ENCODE measurements at regions not wholly inside any gene's neighbourhood (a gene's known extent, or its start where the extent isn't known, plus 50 kb on each side); places are given as distances from the start of the nearest gene placed in this dataset.
"Not testable (repeated sequence)": the region's sequence is repeated elsewhere in the genome, so short reads cannot be mapped to it uniquely, and the experiment has no call there.

DNA sequence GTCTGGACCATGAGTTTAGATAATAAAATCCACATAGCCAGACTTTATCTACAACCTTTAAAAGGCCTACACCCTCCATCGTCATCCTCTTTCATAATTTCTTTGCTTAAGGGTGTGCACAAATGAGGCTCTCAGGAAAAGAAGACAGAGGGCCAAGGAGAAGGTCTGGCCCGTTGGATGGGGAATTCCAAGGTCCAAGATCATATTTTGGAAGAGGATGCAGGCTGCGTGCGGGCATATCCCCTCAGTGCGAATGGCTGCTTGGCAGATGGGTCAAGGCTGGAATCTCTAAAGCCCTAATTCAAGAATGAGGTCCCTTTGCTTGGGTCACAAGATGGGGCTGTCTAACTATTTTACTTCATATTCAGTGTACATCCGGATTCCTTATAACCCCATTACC lies 782.2 kb upstream of the NCAM2 start:
- no peak for DNase-seq

DNA sequence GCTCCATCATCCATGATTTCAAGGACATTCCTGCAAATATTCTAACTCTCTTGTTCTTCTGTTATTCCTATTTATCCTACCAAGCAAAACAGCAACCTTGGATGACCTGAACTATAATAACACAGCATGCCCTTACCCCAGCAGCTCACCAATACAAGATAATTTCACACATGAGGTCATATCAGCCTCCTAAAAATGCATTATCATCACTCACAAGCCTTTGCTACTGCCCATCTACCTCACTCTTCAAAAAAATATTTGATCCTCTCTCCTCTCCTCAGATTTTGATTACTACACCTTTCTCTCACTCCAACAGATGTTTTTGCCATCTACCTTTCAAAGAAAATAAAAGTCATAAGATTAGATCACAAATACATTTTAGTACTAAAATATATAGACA lies 777.6 kb upstream of the NCAM2 start:
- no peak for DNase-seq

DNA sequence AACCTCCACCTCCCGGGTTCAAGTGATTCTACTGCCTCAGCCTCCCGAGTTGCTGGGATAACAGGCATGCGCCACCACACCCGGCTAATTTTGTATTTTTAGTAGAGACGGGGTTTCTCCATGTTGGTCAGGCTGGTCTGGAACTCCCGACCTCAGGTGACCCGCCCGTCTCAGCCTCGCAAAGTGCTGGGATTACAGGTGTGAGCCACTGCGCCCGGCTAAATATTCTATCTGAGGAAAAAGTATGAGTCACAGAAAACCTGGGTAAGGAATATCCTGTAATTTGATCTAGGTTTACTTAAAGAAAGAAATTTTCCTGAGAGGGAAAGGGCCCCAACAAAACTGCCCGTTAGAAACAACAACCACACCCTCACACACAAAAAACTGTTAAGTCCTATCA lies 776.2 kb upstream of the NCAM2 start:
- not testable (repeated sequence) for DNase-seq

DNA sequence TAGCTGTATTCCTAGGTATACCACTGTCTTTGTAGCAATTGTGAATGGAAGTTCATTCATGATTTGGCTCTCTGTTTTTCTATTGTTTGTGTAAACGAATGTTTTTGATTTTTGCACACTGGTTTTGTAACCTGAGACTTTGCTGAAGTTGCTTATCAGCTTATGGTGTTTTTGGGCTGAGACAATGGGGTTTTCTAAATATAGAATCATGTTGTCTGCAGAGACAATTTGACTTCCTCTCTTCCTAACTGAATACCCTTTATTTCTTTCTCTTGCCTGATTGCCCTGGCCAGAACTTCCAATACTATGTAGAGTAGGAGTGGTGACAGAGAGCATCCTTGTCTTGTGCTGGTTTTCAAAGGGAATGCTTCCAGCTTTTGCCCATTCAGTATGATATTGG lies 761.6 kb upstream of the NCAM2 start:
- not testable (repeated sequence) for DNase-seq

DNA sequence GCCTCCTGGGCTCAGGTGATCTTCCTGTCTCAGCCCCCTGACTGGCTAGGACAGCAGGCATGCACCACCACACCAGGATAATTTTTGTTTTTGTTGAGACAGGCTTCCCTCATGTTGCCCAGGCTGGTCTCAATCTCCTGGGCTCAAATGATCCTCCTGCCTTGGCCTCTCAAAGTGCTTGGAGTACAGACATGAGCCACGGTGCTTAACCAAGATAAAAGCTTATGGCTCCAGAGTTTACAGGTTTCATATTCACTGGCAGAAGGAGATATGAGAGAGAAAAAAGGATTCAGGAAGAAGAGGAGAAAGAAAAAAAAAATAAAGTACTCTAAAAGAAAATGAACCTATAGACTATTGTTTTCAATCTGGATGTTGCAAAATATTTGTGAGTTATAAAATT lies 748.8 kb upstream of the NCAM2 start:
- DNase-seq, result no peak

DNA sequence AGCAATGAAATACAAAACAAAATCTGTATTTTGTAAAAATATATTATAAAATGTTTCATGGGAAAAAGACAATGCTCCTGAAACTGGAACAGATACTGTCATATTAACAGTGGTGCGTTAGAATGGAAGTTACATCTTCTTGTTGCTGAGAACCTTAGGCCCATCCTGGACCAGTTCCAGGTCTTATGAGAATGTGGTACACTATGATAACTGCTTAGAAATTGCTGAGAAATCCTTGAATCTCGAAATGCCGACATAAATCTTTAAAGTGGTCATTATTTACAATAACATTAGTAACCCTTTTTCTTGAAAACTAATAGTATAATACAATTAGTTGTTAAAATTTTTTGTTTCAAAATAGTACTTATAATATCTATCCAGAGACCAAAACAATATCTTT lies 747.9 kb upstream of the NCAM2 start:
- no peak for DNase-seq

DNA sequence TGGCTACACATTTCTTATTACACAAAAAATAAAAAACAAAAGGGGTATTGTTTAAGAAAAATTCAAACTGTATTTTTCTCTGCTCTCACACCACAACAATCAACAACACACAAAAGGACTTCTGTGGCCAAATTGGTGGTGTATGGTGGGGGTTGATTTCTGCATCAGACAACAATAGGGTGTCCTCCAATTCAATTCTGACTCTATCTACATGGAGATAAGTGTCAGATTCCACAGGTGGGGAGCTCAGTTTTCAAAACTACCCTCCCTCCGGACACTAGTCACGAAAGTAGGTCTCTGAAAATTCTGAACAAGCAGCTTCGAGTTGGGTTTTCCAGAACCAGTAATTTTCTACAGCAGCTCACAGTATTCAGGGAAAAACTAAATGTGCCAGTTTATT lies 744.9 kb upstream of the NCAM2 start:
- DNase-seq, result no peak

DNA sequence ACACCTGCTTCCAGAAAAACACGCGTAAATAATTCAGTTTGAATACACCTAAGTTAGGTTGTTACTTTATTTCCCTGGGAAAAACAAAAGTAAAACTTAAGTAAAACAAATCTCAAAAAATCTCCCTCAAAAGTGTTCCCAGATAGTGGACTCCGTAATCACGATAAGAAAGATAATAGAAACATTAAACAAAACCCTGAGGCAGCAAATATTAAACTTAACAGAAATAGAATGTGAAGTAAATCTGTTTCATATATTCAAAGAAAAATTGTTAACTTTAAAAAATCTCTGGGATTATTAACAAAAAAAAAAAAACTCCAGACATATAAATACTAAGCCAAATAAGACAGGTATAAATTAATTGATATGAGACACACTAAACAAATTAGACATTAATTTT lies 743.2 kb upstream of the NCAM2 start:
- DNase-seq, result no peak

DNA sequence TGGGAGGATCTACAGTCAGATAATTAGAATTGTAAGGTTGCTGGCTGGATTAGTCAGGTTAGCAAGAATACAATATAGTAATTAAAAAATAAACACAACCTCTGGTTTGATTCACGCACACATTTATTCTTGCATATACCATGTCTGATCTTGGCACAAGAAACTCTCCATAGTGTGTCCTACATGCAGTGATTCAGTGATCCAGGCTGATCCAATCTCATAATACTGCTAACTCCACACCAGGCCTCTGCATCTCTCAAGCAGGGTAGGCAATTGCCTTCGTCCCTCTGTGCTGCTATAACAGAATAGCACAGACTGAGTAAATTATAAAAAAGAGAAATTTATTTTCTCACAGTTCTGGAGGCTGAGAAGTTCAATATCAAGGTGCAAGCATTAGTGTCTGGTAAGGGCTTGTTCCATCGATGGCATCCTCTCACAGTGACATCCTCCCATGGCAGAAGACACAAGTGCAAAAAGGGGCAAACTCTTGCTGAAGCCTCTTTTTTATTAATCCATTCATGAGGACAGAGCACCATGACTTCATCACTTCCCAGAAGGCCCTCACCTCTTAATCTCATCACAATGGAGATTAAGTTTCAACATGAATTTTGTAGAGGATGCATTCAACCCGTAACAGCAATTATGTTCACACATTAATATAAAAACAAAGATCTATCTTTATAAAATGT lies 741.0 kb upstream of the NCAM2 start:
- DNase-seq, result no peak

DNA sequence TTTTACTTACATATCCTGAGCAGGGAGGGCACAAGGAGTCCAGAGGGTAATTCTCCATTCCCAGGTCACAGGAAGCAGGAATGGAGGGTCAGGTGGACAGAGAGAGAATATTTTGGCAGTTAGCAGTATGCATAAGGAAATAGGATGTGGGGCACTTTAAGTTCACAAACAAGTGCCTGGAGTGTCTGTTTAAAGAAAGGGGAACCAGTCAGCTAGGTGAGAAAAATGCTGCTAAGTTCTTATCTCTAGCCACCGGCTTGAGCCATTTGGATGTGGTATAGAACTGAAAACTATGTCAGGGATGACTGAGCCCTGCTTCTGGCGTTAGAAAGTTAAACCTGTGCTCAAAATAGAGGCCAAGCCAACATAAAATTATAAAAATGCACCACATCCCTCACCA lies 739.7 kb upstream of the NCAM2 start:
- DNase-seq, result no peak

DNA sequence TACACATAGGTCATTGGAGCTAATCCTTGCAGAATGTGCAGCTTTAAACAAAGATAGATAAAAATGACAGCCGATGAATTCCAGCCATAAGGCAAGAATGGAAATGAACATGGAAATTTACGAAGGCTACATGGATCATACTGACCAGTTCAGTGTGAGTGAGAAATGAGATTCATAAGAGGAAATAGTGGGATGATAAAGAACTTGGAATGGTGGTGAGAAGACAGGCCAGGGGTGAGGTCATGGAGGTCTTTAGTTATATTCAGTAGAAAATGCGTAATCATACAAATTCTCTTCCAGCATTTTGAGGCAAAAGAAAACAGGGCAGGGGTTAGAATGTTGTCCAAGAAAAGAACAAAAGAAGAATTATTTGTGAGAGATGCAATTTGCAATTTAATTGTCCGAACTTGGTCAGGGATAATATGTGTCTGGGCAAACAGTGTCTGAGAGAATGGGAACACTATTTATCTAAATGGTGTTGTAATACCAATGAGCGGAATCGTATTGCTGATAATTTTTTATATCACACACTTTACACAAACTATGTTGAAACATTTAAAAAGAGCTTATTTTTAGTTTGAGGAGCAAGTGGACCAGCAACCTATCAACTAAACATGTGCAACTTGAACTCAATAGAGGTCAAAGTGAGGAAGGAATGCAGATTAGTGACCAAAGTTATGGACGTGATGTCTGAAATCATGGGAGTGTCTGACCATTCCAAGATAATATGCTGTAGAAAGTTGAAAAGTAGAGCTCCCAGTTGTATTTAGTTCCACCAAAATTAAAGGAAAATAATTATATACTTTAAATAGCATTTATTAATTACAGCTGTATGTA lies 739.0 kb upstream of the NCAM2 start:
- DNase-seq, result no peak

DNA sequence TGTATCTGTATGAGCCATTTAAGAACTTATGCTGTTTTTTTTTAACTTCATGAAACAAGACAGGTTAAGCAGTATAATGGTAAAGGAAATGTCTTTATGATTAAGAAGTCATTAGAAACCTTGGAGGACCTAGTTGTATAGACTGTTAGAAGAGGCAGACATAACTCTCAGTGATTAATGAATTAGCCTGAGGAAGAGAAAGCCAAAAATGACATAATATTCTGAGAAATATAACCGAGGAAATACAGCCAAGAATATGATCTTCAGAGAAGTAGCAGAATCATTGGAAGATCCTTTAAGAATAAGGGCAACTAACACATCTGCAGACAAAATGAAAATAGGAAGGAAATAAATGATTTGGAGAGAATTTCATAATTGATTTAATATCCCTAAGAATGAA lies 738.1 kb upstream of the NCAM2 start:
- no peak for DNase-seq

DNA sequence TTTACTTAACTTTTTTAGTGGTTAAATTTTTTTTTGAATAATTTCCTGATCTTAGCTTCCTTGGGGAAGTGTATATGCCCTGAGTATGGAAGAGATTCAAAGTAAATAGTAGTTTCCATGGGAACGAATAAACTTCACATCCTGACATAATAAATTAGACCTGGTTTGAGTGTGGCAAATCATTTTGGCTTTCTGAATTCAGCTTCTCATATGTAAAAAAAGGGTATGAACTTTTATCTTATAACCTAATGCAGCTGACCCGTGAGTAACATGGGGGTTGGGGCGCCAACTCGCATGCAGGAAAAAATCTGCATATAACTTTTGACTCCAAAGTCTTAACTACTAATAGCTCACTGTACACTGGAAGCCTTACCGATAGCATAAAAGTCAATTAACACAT lies 736.8 kb upstream of the NCAM2 start:
- DNase-seq, result no peak

DNA sequence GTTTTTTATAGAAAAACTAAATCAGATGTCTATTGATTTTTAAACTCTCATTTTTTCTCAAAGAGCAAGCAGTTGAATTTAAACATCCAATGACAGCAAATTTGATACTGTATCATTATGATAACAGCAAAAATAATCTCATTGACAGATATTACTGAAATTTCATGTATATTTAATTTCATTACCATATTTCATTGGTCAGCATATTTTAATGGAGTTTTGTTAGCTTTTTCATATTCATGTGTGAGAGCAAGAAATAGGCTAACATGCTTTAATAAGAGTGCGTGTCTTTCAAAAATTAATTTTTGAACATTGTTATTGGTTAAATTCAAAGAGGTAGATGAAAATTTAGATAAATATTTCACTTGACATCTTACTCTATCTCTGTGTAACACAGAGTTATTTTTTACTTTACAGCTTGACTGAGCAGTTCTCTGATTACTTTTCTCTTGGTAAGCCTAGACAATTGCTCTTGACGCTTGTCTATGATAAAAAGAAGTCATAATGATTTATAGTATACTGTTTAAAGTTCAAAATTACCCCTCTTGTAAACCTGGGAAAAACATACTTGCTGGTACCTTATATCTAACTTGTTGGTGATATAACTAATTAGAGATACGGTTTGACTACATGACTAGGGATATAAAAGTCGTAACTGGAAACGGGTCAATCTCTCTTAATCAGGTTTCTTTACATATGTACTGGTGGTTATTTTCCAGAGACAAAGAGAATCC lies 732.3 kb upstream of the NCAM2 start:
- no peak for DNase-seq

DNA sequence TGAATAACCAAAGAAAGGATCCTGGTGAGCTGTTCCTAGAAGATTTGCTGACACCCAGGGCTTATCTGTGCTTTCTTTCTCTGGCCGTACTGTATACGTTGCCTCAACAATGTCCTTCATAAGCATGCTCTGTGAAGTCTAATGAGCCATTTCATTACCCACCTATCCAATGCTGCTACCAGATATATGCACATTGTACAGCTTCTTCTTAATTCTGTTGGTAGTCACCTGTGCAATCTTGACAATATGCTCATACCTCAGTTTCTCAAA lies 731.8 kb upstream of the NCAM2 start:
- DNase-seq, result no peak

DNA sequence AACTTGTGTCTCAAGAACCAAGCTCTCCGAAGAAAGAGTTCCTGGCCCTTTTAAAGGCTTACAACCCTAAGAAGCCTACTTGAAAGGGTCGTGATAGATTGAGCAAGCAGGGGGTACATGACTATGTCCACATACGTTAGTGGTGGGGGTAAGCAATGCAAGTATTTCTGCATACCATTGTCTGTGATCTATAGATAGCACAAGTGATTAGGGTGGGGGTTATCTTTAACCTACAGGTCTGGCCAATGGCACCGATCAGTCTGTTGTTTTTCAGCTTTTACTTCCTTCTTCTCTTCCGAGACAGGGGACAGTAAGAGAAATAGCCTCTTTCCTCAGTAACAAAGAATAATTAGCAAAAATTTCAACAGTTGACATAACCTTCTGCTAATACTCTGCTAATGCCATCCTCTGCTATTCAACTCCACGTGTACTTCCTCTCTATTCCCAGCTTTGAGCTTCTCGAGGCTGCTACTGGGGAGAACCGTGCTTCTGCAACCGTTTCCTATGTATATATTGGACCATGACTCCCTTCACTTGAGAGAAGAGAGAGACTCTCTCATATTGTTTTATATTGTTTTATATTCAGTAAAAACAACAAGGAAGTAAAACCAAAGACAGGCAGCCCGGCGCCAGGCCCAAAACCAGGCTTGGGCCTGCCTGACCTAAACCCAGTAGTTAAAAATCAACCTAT lies 727.7 kb upstream of the NCAM2 start:
- no peak for DNase-seq

DNA sequence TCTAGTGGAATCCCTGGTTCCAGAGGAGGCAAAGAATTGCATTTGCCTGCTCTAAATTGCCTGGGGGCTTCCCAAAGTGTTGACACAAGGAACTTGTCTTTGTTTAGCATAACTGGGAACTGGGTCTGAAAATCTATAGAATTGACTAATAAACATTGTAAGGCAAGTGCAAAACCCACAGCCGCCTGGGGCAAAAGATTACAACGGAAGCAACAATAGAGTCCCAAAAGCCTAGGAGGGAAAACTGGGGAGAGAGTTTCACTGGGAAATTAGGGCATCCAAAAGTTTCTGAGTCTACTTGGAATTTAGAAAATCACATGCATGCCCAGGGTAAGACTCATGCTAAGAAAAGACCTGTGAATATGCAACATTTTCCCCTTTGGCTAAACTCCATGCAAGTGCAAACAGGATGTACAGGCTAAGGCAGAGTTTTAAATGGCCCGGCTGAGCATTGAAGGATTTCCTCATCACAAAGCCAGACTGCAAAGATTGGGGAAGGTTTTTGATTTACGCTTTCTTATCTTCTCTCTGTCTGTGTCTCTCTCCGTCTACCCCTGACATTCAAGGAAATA lies 725.3 kb upstream of the NCAM2 start:
- no peak for DNase-seq

DNA sequence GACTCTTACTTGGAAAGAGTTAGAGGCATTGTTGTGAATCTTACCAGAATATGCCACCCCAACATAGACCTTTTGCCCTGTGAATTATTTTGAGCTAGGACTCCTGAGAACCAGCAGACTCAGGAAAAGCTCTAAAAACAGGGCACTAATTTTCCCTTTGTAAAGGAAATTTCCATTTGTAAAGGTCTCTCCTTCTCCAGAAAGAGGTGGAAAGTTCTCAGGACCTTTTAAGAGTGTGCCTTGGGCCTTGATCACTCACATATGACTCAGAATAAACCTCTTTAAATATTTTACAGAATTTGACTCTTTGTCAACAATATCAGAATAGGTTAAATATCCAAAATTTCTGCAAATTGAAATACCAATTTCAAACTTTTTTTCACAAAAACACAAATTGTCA lies 721.8 kb upstream of the NCAM2 start:
- no peak for DNase-seq

DNA sequence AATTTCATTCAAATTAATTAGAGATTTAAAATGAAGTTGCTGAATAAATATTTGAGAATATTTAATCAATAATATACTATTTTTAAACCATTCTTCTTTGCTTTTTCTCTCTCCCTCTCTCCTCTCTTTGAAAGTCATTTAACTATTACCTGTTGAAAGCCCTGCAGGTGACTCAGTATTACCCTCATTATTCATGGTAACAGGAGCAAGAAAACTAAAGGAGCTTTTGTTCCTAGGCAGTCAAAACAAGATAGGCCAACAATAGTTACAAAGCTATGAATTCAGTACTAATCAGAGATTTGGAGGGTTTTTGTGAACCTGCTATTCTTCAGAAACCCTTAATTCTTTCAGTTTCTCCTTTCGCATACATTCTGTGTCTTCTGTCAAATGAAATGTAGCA lies 721.3 kb upstream of the NCAM2 start:
- no peak for DNase-seq

DNA sequence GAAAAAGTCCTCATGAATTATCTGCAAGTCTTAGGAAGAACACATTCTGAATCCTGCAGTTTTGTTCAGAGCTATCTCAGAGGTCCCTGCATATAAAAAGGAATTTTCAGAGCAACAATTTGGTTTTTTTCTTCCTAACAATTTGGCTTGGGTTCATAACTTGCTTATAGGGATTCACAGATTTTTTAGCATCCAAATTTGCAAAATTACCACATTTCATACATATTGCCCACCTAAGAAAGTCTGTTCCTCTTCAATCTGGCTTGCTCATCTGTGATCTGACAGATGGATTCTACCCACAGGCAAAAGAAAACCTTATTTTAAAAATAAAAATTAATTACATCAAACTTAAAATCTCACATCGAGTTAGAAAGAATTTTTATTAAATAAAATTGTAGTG lies 714.4 kb upstream of the NCAM2 start:
- no peak for DNase-seq

DNA sequence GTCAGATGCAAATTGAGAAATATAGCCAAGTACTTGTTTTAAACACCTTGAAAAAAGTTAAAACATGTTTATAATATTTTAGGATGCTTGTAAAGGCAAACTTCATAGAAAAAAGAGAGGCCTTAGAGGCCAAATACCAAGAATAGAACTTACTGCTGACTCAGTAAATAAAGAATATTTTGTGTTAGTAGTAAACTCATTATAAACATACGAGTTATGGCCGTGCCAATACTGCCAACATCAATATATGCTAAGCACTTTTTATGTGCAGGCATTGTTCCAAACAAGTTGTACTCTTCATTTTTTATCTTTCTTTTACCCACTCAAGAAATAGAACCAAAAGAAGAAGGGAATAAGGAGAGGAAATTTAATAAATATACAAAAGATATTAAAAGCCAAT lies 705.9 kb upstream of the NCAM2 start:
- no peak for DNase-seq

DNA sequence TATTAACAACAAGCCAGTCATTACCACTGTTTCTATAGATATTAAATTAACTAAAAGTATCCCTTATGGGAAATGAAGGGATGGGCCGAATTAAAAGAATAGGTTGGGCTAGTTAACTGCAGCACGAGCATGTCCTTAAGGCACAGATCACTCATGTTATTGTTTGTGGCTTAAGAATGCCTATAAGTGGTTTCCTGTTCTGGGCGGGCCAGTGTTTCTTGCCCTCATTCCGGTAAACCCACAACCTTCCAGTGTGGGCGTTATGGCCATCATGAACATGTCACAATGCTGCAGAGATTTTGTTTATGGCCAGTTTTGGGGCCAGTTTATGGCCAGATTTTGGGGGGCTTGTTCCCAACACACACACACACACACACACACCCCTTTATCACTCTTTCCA lies 705.4 kb upstream of the NCAM2 start:
- DNase-seq, result not testable (repeated sequence)

DNA sequence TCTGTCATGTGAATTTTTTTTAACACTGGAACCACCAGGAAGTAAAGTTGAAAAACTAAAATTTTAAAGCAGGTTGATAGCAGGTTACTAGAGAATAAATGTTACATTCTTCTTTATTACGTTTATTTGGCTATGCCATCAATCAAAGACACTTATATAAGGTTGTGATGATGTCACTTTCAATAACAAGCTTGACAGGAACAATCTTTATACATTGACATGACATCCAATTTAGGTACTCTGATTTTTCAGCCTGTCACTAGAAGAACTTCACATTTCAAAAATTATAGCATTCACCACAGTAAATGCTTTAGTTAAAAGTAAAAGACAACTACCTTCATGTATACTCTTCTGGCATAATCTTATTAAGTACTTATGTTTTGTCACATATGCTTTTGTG lies 696.8 kb upstream of the NCAM2 start:
- no peak for DNase-seq

Data from NCI-H1436 (cell line).